Loucy (cell line): ENCODE measurements at regions not wholly inside any gene's neighbourhood (a gene's known extent, or its start where the extent isn't known, plus 50 kb on each side); places are given as distances from the start of the nearest gene placed in this dataset.

Experiments
- H2AFZ ChIP-seq: fragments of 200-600 bp; sonication (generic); 2 replicates; pipeline ENCODE4 v1.6.0; 2016; ENCODE audit warnings: antibody characterized with exemption, mild to moderate bottlenecking, low read length, moderate library complexity
- H3F3A ChIP-seq: fragments of 200-600 bp; 2 replicates; pipeline ENCODE4 v1.6.0; 2016; ENCODE audit warnings: antibody characterized with exemption, low read depth, mild to moderate bottlenecking
- H3K27me3 ChIP-seq: fragments of 200-600 bp; sonication (generic); 2 replicates; pipeline ENCODE4 v1.6.1; 2014; ENCODE audit warnings: low read length, mild to moderate bottlenecking; ENCODE audit not compliant: insufficient read depth, poor library complexity, severe bottlenecking
- H3K36me3 ChIP-seq: fragments of 200-600 bp; sonication (generic); 2 replicates; pipeline ENCODE4 v1.6.1; 2016; ENCODE audit warnings: low read length; ENCODE audit not compliant: insufficient read depth
- H3K4me1 ChIP-seq: fragments of 200-600 bp; sonication (generic); 2 replicates; pipeline ENCODE4 v1.5.1; 2014; ENCODE audit warnings: low read length, mild to moderate bottlenecking; ENCODE audit not compliant: insufficient read depth, poor library complexity, severe bottlenecking
- H3K4me2 ChIP-seq: fragments of 200-600 bp; sonication (generic); 2 replicates; pipeline ENCODE4 v1.6.0; 2014; ENCODE audit warnings: antibody characterized with exemption, low read length, low read depth, mild to moderate bottlenecking; ENCODE audit not compliant: poor library complexity, severe bottlenecking
- H3K4me3 ChIP-seq: fragments of 200-600 bp; sonication (generic); 2 replicates; pipeline ENCODE4 v1.5.1; 2014; ENCODE audit warnings: low read length, mild to moderate bottlenecking, mixed read lengths; ENCODE audit not compliant: poor library complexity, severe bottlenecking
- H3K79me2 ChIP-seq: fragments of 200-600 bp; sonication (generic); 2 replicates; pipeline ENCODE4 v1.6.1; 2014; ENCODE audit warnings: low read length; ENCODE audit not compliant: insufficient read depth
- H3K9ac ChIP-seq: fragments of 200-600 bp; sonication (generic); 2 replicates; pipeline ENCODE4 v1.6.0; 2014; ENCODE audit warnings: mild to moderate bottlenecking, low read depth, low read length, moderate library complexity; ENCODE audit not compliant: poor library complexity, severe bottlenecking
- H3K9me2 ChIP-seq: fragments of 200-600 bp; sonication (generic); replicated peaks from 2 replicates; pipeline ENCODE4 v1.6.1; 2016; ENCODE audit warnings: low read depth, low read length, mixed read lengths
- H3K9me3 ChIP-seq: fragments of 200-600 bp; sonication (generic); 2 replicates; pipeline ENCODE4 v1.6.1; 2014; ENCODE audit warnings: mild to moderate bottlenecking, antibody characterized with exemption, low read length, low read depth; ENCODE audit not compliant: insufficient read depth
- H4K20me1 ChIP-seq: fragments of 200-600 bp; sonication (generic); 2 replicates; pipeline ENCODE4 v1.6.0; 2014; ENCODE audit warnings: antibody characterized with exemption, low read length, mild to moderate bottlenecking; ENCODE audit not compliant: insufficient read depth, poor library complexity, severe bottlenecking
- EZH2phosphoT487 ChIP-seq: fragments of 200-600 bp; IDR thresholded peaks from 2 replicates; pipeline ENCODE4 v1.6.1; 2018; ENCODE audit warnings: antibody characterized with exemption, mild to moderate bottlenecking, moderate library complexity, borderline replicate concordance
- TF ChIP-seq, protein P1 (sequence below): fragments of 200-600 bp; sonication (generic); conservative IDR thresholded peaks from 2 replicates; pipeline ENCODE4 v1.5.1; 2014; ENCODE audit warnings: mild to moderate bottlenecking, antibody characterized with exemption, low read length

DNA sequence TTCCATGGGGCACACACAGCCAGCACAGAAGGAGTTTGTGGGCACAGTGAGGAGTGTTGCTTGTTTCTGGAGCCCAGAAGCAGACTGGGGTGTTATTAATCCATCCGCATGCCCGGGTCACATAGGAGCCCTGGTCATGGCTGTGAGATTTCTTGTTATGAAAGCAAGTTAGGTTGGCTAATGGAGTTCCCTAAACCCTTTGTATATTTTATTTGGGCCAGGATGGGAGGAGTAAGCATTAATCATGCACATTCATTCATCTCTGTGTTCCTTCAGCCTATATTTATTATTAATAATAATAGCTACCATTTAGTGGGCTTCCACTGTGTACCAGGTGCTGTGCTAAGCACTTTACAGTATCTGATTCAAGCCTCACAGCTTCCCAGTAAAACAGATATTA is 200.6 kb upstream of the CDH5 start:
- H3K4me3 ChIP-seq, result no peak overlapping the region
- H3K9ac ChIP-seq, result no peak overlapping the region
- H3K79me2 ChIP-seq, result no peaks in the 10 kb centered on the region
- H3K27me3 ChIP-seq, result no peaks in the 10 kb centered on the region
- H2AFZ ChIP-seq, result no peak overlapping the region
- H4K20me1 ChIP-seq, result no peaks in the 10 kb centered on the region
- H3K4me2 ChIP-seq, result no peak overlapping the region
- no peak for TF ChIP-seq EZH2phosphoT487
- TF ChIP-seq, protein P1, sequence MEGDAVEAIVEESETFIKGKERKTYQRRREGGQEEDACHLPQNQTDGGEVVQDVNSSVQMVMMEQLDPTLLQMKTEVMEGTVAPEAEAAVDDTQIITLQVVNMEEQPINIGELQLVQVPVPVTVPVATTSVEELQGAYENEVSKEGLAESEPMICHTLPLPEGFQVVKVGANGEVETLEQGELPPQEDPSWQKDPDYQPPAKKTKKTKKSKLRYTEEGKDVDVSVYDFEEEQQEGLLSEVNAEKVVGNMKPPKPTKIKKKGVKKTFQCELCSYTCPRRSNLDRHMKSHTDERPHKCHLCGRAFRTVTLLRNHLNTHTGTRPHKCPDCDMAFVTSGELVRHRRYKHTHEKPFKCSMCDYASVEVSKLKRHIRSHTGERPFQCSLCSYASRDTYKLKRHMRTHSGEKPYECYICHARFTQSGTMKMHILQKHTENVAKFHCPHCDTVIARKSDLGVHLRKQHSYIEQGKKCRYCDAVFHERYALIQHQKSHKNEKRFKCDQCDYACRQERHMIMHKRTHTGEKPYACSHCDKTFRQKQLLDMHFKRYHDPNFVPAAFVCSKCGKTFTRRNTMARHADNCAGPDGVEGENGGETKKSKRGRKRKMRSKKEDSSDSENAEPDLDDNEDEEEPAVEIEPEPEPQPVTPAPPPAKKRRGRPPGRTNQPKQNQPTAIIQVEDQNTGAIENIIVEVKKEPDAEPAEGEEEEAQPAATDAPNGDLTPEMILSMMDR, result no peak
- no peaks in the 10 kb centered on the region for H3K9me2 ChIP-seq
- H3F3A ChIP-seq, result no peaks in the 10 kb centered on the region
- H3K4me1 ChIP-seq, result no peaks in the 10 kb centered on the region
- H3K36me3 ChIP-seq, result no peaks in the 10 kb centered on the region
- H3K9me3 ChIP-seq, result no peaks in the 10 kb centered on the region

GRCh38 chr16:66164581-66165247 is 201.8 kb upstream of the CDH5 start:
- TF ChIP-seq EZH2phosphoT487, result no peak
- TF ChIP-seq, protein P1, result no peak
- no peaks in the 10 kb centered on the region for H3K27me3 ChIP-seq
- no peaks in the 10 kb centered on the region for H3K4me1 ChIP-seq
- no peaks in the 10 kb centered on the region for H4K20me1 ChIP-seq
- H3K9ac ChIP-seq, result no peak overlapping the region
- no peak overlapping the region for H2AFZ ChIP-seq
- H3K36me3 ChIP-seq, result no peaks in the 10 kb centered on the region
- no peaks in the 10 kb centered on the region for H3K79me2 ChIP-seq
- no peak overlapping the region for H3K4me3 ChIP-seq
- H3F3A ChIP-seq, result no peaks in the 10 kb centered on the region
- no peaks in the 10 kb centered on the region for H3K9me2 ChIP-seq
- H3K4me2 ChIP-seq, result no peak overlapping the region
- no peaks in the 10 kb centered on the region for H3K9me3 ChIP-seq

- no peak overlapping the region for H2AFZ ChIP-seq
- H3K36me3 ChIP-seq, result no peaks in the 10 kb centered on the region
- H3K9me3 ChIP-seq, result no peaks in the 10 kb centered on the region
- H3F3A ChIP-seq, result no peaks in the 10 kb centered on the region
- H3K9ac ChIP-seq, result no peak overlapping the region
- TF ChIP-seq EZH2phosphoT487, result no peak
- TF ChIP-seq, protein P1, result no peak
- H3K4me2 ChIP-seq, result no peak overlapping the region
- no peaks in the 10 kb centered on the region for H3K9me2 ChIP-seq
- H3K27me3 ChIP-seq, result no peaks in the 10 kb centered on the region
- H3K4me3 ChIP-seq, result no peak overlapping the region
- no peaks in the 10 kb centered on the region for H3K4me1 ChIP-seq
- no peaks in the 10 kb centered on the region for H3K79me2 ChIP-seq
- no peaks in the 10 kb centered on the region for H4K20me1 ChIP-seq
Measured at GRCh38 chr16:66162821-66163220, 203.7 kb upstream of the CDH5 start.
